ENCODE measurements at regions not wholly inside any gene's neighbourhood (a gene's known extent, or its start where the extent isn't known, plus 50 kb on each side); places are given as distances from the start of the nearest gene placed in this dataset.

DNA sequence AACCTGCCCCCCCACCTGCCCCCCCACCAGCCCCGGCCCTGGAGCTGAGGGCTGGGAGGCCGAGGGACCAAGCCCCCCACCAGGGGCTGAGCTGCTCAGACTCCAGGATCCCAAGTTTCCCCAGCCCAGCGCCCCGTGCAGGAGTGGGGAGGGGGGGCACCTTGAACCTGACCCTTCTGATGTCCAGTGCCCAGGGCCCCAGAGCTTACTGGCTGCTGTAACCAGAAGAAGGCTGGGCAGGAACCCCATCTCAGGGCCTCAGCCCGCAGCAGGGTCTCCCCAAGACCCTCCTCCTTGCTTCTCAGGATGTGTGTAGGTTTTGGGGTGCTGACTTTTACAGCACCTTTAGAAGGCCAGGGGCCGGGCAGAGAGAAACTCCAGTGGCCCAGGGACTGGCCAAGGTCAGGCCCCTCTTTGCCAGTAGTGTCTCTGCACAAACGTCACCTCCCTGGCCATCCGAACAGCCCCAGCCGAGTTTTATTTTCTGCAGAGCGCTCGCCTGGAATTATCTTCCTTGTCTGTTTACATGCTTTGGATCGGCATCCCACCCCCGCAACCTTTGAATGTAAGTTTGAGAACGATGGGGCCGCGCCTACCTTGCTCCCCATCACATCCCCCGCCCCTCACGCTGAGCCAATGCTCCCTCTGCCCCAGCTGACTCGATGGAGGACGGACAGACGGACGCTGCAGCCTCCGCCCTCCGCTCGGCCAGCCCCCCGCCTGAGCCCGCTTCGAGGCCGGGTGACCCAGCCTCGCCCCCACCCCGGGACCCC, 70.1 kb upstream of the CASZ1 start:
- H3K4me3 ChIP-seq (ENCODE audit: low read depth, low read length), result peak overlapping the region; percentile 44

DNA sequence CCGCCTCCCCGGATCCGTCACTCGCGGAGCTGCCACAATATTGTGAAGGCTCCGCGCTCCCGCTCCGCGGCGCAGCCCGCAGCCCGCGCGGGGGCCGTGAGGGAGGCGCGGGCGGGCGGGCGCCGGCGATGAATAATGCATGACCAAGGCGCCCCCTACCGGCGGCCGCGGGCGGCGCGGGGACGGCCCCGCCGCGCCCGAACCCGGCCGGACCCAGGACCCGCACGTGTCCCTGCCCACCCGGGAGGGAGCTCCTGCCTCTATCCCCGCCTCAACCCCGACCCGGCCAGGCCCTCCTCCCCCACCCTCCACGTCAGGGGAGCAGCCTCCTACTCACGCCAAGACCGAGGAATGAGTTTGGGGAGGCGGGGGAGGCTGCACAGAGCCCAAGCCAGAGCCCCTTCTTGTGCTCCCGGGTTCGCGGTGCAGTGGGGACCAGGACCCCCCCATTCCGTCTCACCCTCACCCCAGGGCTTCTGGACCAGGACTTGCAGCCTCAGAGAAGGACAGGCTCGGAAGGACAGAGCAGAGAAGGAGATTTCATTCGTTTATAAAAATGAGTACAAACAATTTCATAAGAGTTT, 70.8 kb upstream of the CASZ1 start:
- Histone ChIP-seq H3K4me3 (ENCODE audit: low read depth, low read length) (peak overlapping the region; percentile 48), H3K27me3 (no peaks in the 10 kb centered on the region), H3K36me3 (no peaks in the 10 kb centered on the region), H3K4me1 (peaks cover 9% of the 10 kb centered on the region), H3K9me3 (no peaks in the 10 kb centered on the region)
- peak; percentile 84 for DNase-seq
- TF ChIP-seq, protein P1, sequence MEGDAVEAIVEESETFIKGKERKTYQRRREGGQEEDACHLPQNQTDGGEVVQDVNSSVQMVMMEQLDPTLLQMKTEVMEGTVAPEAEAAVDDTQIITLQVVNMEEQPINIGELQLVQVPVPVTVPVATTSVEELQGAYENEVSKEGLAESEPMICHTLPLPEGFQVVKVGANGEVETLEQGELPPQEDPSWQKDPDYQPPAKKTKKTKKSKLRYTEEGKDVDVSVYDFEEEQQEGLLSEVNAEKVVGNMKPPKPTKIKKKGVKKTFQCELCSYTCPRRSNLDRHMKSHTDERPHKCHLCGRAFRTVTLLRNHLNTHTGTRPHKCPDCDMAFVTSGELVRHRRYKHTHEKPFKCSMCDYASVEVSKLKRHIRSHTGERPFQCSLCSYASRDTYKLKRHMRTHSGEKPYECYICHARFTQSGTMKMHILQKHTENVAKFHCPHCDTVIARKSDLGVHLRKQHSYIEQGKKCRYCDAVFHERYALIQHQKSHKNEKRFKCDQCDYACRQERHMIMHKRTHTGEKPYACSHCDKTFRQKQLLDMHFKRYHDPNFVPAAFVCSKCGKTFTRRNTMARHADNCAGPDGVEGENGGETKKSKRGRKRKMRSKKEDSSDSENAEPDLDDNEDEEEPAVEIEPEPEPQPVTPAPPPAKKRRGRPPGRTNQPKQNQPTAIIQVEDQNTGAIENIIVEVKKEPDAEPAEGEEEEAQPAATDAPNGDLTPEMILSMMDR (IDR thresholded peaks at IDR 0.05; ENCODE audit: low read depth, low read length), result no peak

More for the DNA sequence above, 70.1 kb upstream of the CASZ1 start:
- TF ChIP-seq, protein P1 (IDR thresholded peaks at IDR 0.05; ENCODE audit: low read depth, low read length), result no peak
- peaks cover 9% of the 10 kb centered on the region for H3K4me1 ChIP-seq
- peak; percentile 51 for DNase-seq
- H3K9me3 ChIP-seq, result no peaks in the 10 kb centered on the region
- H3K36me3 ChIP-seq, result no peaks in the 10 kb centered on the region
- H3K27me3 ChIP-seq, result no peaks in the 10 kb centered on the region

GRCh38 chr1:10867914-10868598, 71.6 kb upstream of the CASZ1 start:
- H3K4me3 ChIP-seq (ENCODE audit: low read depth, low read length), result peak overlapping the region; percentile 48
- no peaks in the 10 kb centered on the region for H3K9me3 ChIP-seq
- TF ChIP-seq, protein P1 (IDR thresholded peaks at IDR 0.05; ENCODE audit: low read depth, low read length), result no peak
- no peaks in the 10 kb centered on the region for H3K27me3 ChIP-seq
- no peaks in the 10 kb centered on the region for H3K36me3 ChIP-seq
- H3K4me1 ChIP-seq, result peaks cover 9% of the 10 kb centered on the region
- DNase-seq, result peak; percentile 88

- TF ChIP-seq, protein P1 (IDR thresholded peaks at IDR 0.05; ENCODE audit: low read depth, low read length), result no peak
- no peak for DNase-seq
- H3K4me1 ChIP-seq, result peaks cover 9% of the 10 kb centered on the region
- no peaks in the 10 kb centered on the region for H3K36me3 ChIP-seq
- no peak overlapping the region for H3K4me3 ChIP-seq (ENCODE audit: low read depth, low read length)
- H3K9me3 ChIP-seq, result no peaks in the 10 kb centered on the region
- H3K27me3 ChIP-seq, result no peaks in the 10 kb centered on the region
These were observed 72.1 kb upstream of the CASZ1 start for GRCh38 chr1:10868599-10868965.

DNA sequence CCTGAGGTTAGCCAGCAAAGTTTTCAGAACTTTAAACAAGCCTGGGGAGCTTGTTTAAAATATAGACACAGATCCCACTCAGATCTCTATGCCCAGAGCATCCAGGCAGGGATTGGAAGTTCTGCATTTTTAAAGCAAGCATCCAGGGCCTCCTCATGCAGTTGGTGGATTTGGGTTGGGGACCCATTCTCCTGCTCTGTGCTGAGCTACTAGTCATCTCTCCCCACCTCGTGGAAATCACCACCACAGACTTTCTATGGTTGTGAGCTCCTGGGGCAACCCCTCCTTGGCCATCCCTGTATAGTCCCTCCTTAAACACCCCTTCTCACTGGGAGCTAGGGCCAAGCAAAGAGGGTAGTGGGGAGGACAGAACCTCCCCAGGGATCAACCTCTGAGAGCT, 73.5 kb upstream of the CASZ1 start:
- Histone ChIP-seq H3K4me3 (ENCODE audit: low read depth, low read length) (no peak overlapping the region), H3K36me3 (no peaks in the 10 kb centered on the region), H3K4me1 (peaks cover 9% of the 10 kb centered on the region), H3K9me3 (no peaks in the 10 kb centered on the region), H3K27me3 (no peaks in the 10 kb centered on the region)
- DNase-seq, result no peak
- TF ChIP-seq, protein P1 (IDR thresholded peaks at IDR 0.05; ENCODE audit: low read depth, low read length), result no peak

Measured in BE2C (cell line).